Amniotic epithelial cell (primary cell): ENCODE measurements at regions not wholly inside any gene's neighbourhood (a gene's known extent, or its start where the extent isn't known, plus 50 kb on each side); places are given as distances from the start of the nearest gene placed in this dataset.

Experiments used
- DNase-seq: peaks from one replicate; pipeline ENCODE4 v3.0.0-alpha.2; 2010; ENCODE audit warnings: low read depth

DNA sequence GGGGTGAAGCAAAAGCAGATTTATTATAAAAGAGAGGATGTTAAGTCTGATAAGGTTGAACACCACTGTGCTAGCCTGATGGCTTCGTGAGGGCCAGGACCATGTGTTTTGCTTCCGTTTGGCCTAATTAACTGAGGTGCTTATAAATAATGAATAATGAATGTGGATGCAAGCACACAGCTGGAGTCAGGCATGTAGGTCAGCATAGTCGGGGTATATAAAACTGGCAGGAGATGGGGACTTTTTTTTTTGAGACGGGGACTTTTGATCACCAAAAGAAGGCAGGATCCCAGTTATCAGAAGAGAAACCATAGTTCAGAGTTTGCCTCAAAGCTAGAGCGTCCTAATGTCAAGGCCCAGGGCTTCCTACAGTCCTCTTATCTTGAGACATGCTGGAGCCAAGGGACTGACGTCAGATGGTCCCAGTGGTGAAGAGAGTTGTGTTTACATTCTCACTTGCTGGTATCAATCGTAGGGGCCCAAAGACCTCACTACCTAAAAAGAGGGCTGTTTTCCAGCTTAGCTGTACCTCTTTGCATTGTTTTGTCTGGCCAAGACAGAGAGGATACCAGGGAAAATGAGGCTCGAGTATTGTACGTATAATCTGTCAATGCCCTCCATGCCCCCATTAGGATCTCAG, 50.4 kb downstream of the RTL9 start:
- DNase-seq = peak; percentile 67

- DNase-seq = peak; percentile 48
Measured at GRCh38 chrX:110409925-110410324, 51.3 kb downstream of the RTL9 start.

DNA sequence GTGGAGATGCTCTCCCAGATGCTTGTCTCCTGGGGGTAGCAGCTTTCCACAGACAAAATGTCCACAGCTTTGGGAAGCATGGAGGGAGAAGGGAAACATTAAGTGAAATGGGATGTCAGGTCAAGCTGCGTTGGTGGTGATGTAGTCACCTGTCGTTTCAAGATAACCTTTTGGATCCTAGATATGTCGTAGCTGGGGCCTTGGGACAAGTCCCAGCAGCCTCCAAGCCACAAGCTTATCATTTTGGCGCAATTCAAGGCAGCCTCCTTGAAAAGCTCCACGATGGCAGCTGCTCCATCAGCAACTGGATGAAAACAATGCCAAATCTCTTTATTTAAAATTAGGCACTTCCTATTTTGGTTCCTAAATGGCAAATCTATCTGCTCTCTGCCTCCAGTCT, 52.0 kb downstream of the RTL9 start:
- DNase-seq = no peak

DNA sequence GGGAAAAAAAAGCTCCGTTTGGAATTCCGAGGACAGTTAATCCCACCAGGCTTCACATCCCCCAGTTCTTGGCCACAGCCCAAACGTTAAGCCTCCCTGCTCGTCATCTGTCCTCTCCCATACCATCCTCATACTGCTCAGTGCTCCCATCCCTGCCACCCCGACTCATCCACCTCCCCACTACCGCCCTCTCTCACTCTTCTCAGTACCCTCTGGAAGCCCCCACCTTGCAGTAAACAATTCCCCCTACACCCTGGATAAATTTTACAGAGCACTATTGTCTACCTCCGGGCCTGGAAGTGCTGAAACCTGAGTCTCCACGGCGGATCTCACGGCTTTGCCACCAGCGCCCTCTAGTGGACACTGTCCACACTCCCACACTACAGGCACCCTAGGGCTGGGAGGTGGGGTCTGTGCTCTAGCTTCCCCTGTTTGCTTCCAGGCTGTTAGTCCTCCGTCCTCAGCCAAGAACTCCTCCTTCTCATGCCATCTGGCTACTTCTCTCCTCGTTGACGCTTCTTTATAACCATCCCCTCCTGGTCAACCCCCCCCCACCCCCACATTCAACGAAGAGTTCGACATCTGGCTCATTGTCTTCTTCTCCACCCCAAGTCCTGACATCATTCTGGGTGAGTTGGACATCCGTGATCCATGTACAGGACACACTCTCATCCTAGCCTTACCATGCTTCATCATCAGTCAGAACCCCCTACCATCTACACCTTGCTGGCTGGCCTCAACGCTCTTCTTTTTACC, 54.5 kb downstream of the RTL9 start:
- DNase-seq = peak; percentile 88

- DNase-seq = no peak
Measured at GRCh38 chrX:110413727-110414124, 55.1 kb downstream of the RTL9 start.

- no peak for DNase-seq
Measured at GRCh38 chrX:110414273-110414672, 55.6 kb downstream of the RTL9 start.

- peak; percentile 48 for DNase-seq
Measured at GRCh38 chrX:110414679-110415439, 56.2 kb downstream of the RTL9 start.

DNA sequence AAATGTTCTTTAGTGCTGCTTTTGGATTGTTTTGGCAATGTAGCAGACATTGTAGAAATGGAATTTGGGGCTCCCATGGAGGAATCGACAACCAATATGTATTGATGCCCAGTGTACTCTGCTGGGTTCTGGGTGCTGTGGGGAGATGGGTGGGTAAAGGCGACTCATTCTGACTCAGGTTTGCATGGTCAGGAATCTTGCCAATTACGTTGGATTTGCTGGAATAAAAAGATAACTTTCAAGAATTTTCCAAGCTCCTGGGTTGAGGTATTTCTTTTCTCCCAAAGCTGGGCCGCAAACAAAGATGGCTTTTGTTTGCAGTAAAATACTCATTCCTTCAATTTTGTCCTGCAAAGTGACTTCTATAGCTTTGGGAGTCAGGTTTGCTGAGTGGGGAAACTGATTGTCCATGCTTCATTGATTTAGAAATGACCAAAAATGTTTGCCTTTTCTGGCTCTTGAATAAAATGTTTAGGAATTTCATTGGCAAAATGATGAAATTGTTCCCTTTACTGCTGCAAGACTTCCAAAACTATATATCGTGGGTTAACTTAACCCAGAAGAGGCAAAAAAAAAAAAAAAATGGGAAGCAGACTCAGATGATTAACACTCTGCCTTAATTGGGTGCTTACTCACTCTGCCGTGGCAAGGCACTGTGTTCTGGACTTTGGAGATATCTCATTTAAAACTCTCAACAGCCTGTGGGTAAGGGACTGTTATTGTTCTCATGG, 57.0 kb downstream of the RTL9 start:
- DNase-seq = peak; percentile 48

GRCh38 chrX:110417128-110417527, 58.5 kb downstream of the RTL9 start:
- DNase-seq = no peak

GRCh38 chrX:110418316-110419235, 59.9 kb downstream of the RTL9 start:
- peak; percentile 79 for DNase-seq

DNA sequence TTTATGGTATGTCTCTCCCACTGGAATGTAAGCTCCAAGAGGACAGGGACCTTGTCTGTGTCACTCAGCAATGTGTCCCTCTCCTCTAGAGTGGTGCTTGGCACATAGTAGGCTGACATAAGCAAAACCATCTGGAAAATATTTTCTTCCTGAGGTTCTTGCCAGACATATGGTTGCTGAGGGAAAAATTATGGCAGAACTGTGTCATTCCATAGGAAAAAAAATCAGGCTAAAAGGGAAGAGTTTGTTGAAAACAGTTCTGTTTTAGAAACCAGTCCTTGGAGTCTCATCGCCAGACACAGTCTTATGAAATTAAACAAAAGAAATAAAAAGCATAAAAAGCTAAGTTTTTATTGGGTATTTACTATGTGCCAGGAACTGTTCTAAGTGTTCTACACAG, 60.9 kb downstream of the RTL9 start:
- no peak for DNase-seq

DNA sequence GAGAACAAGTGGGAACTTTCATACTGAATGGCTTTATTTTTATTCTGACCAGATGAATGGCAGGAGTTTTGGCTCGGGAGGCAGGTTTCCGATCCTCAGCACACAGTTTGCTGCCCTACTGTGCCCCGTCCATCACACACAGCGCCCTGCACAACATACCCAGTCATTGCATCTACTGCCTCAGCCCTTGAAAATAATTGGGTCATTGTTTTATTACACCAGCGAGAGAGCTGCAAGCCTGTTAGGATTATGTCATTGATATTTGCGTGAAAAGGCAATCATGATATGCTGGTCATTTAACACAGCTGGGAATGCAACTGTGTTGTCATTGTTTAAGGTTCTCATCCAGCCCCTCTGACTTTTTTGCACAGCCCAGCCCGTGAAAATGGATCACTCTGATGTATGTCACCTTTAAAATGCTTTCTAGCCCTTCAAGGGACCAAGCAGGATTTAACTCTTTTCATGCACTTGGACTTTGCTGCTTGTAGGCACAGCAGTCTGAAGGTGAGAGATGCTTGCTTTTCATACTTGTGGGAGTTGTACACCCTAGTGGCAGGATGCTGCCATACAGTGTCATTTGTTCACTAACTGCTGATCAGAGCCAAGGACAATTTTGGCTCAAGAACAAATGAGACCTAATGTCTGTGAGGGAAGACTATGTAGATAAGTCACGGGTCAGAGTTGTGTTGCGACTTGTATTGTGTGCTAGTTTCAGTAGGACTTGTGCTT, 62.3 kb downstream of the RTL9 start:
- no peak for DNase-seq

GRCh38 chrX:110421500-110422455, 63.1 kb downstream of the RTL9 start:
- DNase-seq = no peak

DNA sequence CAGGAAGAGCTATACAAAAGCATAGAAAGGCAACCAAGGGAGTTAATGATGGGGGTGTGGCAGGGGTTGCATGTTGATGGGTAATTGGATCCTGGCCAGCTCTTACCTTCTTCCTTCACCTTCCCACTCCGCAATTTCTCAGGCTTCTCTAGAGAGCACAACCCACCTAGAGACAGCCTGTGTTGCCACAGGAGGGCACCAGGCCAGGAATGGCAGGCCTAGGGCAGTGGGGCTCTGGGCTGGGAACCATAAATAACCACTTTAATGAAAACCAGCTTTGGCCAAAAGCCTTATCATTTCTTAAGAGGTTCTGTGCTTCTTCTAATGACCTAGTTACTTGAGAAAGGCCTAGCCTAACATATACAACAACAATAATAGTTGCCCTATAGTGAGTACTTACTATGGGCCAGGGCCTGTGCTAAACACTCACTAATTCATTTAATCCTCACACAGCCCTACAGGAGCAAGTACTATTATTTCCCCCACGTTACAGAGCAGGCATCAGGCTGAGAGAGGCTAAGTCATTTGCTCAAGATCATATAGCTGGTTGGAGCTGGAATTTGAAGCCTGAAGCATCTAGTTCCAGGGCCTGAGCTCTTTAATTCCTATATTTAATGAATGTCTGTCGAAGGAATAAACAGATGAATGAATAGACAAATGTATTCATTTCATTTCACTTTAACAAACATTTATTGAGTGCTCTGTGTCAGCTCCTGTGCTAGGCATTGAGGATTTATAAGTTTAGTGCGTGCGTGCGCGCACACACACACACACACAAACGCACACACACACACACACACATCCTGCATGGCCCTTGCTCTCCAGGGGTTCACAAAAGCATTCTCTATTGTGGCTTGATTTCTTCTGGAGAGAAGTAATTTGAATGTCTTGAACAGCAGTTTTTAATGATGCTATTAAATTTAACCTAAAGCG, 66.8 kb downstream of the RTL9 start:
- DNase-seq = no peak

GRCh38 chrX:110426155-110426504, 67.5 kb downstream of the RTL9 start:
- DNase-seq = peak; percentile 76

DNA sequence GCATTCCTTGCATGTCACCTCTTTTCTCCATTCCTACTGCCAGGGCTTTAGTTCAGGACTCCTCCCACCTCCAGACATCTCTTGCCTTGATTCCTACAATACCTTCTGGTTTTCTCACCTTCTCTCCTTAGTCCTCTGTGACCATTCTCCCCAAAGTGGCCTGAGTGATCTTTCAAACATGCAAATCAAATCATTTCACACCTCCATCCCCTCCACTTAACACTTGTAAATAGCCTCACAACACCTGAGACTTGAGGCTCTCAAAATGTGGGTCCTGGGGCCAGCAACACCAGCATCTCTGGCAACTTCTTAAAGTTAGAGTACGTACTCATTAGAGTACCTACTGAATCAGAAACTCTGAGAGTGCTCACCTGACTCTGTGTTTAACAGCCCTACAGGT, 68.4 kb downstream of the RTL9 start:
- no peak for DNase-seq

DNA sequence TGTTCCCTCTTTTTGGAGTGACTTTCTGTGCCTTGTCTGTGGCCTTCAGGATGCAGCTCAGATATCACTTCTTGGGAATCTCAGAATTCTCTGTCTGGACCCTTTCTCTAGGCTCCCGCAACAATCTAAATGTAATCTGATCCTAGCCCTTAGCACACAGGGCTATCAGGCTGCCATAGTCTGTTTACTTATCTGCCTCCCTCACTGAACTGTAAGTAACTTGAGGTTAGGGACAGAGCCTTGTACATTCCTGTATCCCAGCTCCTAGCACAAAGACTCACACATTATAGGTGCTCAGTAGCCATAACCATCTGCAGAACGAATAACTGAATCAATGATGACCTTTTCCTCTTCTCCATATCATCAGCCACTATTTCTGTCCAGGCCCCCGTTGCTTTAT, 69.5 kb downstream of the RTL9 start:
- DNase-seq = no peak

DNA sequence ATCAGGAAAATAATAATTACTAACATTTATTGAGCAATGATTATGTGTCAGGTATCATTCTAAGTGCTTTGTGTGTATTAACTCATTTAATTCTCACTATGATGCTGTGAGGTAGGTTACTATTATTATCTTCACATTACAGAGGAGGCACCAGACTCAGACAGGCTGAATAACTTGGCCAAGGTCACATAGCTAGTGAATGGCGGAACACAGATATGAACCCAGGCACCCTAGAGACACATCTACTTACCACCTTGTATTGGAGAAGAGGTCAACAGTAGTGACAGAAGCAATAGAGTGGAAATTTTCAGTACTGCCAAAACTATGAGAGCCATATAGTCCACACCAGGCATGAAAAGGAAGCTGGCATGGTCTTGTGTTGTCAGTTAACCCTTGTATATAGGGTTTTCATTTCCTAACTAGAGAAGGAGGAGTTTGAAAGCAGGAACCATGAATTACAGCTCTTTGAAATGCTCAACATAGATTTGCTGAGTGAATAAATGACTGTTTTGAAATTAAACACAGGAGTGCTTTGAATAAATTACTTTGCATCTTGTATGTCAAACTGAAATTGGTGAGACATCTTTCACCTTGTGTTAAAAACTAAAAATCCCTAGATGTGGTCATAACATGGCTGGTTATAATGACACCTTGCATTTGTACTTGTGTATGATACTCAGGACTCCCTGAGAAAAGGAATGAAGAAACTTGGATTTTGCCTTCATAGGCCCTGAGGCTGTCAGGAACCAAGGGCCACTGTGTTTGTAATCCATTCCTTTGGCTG, 71.8 kb downstream of the RTL9 start:
- no peak for DNase-seq
